ENCODE measurements at regions not wholly inside any gene's neighbourhood (a gene's known extent, or its start where the extent isn't known, plus 50 kb on each side); places are given as distances from the start of the nearest gene placed in this dataset.
"Not testable (repeated sequence)": the region's sequence is repeated elsewhere in the genome, so short reads cannot be mapped to it uniquely, and the experiment has no call there.

- no peak for DNase-seq (ENCODE audit: low spot score)
Measured at GRCh38 chr3:163548015-163548414, 1530.3 kb downstream of the SI start.

- no peak for DNase-seq (ENCODE audit: low spot score)
Measured at GRCh38 chr3:163547014-163547685, 1531.1 kb downstream of the SI start.

GRCh38 chr3:163543662-163544061, 1534.6 kb downstream of the SI start:
- DNase-seq (ENCODE audit: low spot score), result no peak

DNA sequence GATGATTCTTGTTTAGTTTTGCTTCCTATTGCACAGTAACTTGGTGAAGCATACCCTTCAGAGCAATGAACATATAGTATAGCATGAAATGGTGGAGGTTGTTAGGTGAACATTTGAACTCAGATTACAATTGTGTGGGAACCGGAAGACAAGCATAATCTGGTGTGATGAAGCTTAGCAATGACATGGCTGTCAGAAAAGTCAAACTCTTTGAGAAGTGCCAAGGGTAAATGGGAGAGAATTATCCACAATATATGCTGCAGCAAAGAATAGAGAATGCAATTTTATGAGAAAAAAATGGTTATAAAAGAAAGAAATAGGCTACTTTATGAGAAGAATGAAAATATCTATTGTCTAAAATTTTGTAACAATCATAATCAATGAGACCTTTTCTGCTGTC, 1536.7 kb downstream of the SI start:
- DNase-seq (ENCODE audit: low spot score), result no peak

DNA sequence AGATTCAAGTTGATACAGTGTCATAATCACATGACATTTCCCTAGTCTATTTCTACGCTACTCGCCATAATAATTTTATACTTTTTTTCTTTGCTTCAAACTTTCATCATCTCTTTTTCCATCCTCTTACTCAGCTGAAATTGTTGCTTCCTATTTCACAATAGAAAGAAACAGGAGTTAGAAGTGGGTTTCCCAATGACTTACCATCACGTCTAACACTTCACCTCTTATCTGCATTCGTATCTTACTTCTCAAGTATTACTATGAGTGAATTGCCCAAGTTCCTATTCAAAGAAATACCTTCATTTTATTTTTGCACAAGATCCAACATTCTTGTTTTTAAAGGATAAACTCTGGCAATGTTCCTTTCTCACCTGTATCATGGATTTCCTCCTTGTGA, 1539.9 kb downstream of the SI start:
- DNase-seq (ENCODE audit: low spot score), result no peak

- no peak for DNase-seq (ENCODE audit: low spot score)
Measured at GRCh38 chr3:163533381-163533780, 1544.9 kb downstream of the SI start.

GRCh38 chr3:163523375-163523774, 1554.9 kb downstream of the SI start:
- DNase-seq (ENCODE audit: low spot score), result no peak

DNA sequence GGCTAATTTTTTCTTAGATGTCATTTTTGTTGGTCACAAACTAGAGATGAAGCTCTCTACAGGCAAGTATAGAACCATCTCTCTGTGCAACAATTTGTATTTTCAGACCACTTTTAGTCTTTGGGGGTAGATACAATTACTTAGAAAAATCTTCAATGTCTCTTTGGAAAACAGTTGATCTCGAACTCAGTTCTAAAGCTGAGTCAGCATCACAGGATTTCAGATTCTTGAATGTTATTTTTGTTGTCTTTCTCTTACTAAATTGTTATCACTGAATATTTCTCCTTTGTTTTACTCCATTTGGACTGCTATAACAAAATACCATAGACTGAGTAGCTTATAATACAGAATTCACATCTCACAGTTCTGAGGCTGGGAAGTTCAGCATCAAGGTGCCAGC, 1557.0 kb downstream of the SI start:
- DNase-seq (ENCODE audit: low spot score), result no peak

GRCh38 chr3:163518065-163518464, 1560.2 kb downstream of the SI start:
- DNase-seq (ENCODE audit: low spot score), result no peak

- no peak for DNase-seq (ENCODE audit: low spot score)
Measured at GRCh38 chr3:163513149-163513657, 1565.1 kb downstream of the SI start.

DNA sequence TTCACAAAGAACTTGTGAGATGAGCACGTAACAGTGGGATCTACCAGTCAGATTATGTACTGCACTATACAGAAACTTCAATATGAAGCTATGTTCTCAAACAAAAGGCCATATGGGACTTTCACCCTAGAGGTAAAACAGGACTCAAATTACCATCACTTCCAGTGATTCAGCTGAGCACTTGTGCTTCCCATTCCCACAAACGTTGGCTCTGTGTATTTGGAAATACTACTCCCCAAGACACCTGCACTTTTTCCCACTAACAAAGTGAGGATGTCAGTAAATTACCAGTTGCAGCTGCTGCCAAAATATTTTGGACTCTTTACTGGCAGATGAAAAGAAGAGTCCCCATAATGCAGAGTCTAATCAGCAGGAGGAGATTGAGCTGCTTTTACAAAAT, 1570.1 kb downstream of the SI start:
- DNase-seq (ENCODE audit: low spot score), result no peak

GRCh38 chr3:163504974-163505373, 1573.3 kb downstream of the SI start:
- no peak for DNase-seq (ENCODE audit: low spot score)

DNA sequence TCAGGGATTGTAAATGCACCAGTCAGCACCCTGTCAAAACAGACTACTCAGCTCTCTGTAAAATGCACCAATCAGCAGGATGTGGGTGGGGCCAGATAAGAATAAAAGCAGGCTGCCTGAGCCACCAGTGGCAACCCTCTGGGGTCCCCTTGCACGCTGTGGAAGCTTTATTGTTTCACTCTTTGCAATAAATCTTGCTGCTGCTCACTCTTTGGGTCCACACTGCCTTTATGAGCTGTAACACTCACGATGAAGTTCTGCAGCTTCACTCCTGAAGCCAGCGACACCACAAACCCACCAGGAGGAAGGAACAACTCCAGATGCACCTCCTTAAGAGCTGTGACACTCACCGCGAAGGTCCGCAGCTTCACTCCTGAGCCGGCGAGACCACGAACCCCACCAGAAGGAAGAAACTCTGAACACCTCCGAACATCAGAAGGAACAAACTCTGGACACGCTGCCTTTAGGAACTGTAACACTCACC, 1578.5 kb downstream of the SI start:
- DNase-seq (ENCODE audit: low spot score), result not testable (repeated sequence)

DNA sequence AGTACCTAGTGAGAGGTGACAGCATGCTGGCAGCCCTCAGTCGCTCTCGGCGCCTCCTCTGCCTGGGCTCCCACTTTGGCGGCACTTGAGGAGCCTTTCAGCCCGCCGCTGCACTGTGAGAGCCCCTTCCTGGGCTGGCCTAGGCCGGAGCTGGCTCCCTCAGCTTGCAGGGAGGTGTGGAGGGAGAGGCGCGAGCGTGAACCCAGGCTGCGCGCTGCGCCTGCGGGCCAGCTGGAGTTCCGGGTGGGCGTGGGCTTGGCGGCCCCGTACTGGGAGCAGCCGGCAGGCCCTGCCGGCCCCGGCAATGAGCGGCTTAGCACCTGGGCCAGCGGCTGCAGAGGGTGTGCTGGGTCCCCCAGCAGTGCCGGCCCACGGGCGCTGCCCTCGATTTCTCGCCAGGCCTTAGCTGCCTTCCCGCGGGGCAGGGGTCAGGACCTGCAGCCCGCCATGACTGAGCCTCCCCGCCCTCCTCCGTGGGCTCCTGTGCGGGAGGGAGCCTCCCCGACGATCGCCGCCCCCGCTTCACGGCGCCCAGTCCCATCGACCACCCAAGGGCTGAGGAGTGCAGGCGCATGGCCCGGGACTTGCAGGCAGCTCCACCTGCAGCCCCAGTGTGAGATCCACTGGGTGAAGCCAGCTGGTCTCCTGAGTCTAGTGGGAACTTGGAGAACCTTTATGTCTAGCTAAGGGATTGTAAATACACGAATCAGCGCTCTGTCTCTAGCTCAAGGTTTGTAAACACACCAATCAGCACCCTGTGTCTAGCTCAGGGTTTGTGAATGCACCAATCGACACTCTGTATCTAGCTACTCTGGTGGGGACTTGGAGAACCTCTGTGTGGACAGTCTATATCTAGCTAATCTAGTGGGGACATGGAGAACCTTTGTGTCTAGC, 1579.2 kb downstream of the SI start:
- DNase-seq (ENCODE audit: low spot score), result not testable (repeated sequence)

DNA sequence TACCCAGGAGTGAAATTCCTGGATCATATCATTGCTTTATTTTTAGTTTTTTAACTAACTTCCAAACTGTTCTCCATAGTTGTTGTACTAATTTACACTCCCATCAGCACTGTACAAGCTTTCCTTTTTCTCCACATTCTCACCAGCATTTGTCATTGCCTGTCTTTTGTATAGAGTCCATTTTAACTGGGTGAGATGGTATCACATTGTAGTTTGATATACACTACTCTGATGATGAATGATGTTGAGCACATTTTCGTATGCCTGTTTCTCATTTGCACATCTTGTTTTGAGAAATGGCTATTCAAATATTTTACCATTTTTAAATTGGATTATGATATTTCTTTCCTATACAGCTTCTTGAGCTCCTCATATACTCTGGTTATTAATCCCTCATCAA, 1586.6 kb downstream of the SI start:
- no peak for DNase-seq (ENCODE audit: low spot score)

GRCh38 chr3:163490119-163490518, 1588.2 kb downstream of the SI start:
- peak; percentile 52 for DNase-seq (ENCODE audit: low spot score)

- DNase-seq (ENCODE audit: low spot score), result no peak
Measured at GRCh38 chr3:163482695-163483094, 1595.6 kb downstream of the SI start.

GRCh38 chr3:163481738-163482137, 1596.6 kb downstream of the SI start:
- no peak for DNase-seq (ENCODE audit: low spot score)

GRCh38 chr3:163476179-163476578, 1602.1 kb downstream of the SI start:
- DNase-seq (ENCODE audit: low spot score), result no peak

- DNase-seq (ENCODE audit: low spot score), result no peak
Measured at GRCh38 chr3:163474766-163475165, 1603.5 kb downstream of the SI start.

DNA sequence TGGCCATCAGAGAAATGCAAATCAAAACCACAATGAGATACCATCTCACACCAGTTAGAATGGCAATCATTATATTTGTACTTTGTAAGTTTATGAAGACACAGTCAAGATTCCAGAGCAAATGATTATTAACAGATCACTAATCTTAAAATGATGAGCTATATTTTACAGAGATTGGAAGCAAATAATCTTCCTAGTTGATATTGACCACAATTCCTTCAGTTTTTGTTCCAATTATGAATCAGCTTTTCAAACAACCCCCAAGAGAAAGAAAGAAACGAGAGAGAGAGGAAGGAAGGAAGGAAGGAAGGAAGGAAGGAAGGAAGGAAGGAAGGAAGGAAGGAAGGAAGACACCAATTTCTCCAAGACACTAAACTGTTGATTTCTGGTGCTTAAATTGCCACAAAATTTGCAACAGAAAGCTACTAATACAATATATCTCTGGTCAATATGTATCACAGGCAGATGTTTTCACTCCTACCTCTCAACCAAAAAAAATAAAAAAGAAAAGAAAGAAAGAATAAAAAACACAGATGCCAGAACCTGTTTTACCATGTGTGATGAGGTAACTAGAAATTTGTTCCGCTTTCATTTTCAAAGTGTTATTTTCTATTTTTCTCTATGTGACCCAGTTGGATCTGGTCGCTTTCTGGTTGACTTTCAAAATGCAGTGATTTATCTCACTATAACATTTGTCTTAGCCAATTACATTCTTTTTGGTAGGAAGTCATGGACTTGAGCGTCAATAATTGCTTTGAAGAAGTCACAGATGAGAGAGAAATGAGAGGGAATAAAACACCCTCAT, 1609.6 kb downstream of the SI start:
- DNase-seq (ENCODE audit: low spot score), result no peak

DNA sequence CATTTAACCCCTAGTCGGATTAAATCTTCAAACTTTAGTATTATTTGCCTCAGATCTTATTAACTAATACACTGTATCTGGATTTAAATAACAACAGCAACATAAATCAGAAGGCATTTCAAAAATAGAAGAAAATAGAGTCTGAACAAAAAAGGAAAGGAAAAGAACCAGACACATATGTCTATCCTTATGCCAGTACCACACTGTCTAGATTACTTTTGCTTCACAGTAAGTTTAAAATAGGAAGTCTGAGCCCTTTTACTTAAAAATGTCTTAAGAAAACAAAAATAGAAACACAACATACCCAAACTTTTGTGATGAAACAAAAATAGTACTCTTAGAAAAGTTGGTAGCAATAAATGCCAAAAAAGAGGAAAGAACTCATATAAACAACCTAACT, 1615.8 kb downstream of the SI start:
- no peak for DNase-seq (ENCODE audit: low spot score)

Measured in kidney tubule cell (primary cell).